ENCODE measurements at regions not wholly inside any gene's neighbourhood (a gene's known extent, or its start where the extent isn't known, plus 50 kb on each side); places are given as distances from the start of the nearest gene placed in this dataset.

DNA sequence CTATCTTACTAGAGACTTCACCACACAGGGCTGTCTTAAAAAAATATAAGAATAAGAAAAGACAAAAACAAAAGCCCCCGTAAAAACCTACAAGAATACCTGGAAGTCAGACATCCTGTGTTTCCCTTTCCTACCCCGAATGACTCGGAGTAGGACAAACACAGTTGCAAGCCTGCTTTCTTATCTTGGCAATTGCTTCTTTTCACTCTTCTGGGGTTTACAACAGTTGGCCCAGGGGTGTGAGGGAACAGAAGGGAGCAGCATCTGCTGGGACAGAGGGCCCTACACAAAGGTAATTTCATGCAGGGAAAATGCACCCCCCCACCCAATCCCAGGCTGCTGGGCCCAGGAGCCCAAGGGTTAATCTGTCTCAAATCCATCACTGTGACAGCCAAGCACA lies 220.6 kb downstream of the ARHGAP12 start:
- Histone ChIP-seq H3K9me1 (ENCODE audit: insufficient read depth, low read length) (peaks cover 6% of the 10 kb centered on the region), H2BK20ac (ENCODE audit: low read depth, low read length) (peak overlapping the region; percentile 87), H2AK9ac (replicated peaks; ENCODE audit: low read depth, low read length, poor library complexity) (no peak overlapping the region), H2AFZ (replicated peaks; ENCODE audit: low read length, poor library complexity) (peak overlapping the region; percentile 10), H4K8ac (ENCODE audit: low read depth in 2 of 2, low read length in 2 of 2) (peak overlapping the region; percentile 88 to 97), H2BK5ac (ENCODE audit: low read depth, low read length, poor library complexity, severe bottlenecking) (peak overlapping the region; percentile 61), H3K27ac (ENCODE audit: insufficient read depth, low read length) (peak overlapping the region; percentile 78), H4K20me1 (ENCODE audit: insufficient read depth, low read length) (no peaks in the 10 kb centered on the region), H3K18ac (ENCODE audit: low read depth, low read length) (peak overlapping the region; percentile 89), H3K4me1 (ENCODE audit: control insufficient read depth, insufficient read depth, low read length) (peaks cover 15% of the 10 kb centered on the region), H4K91ac (ENCODE audit: insufficient read depth, low read depth, low read length) (peak overlapping the region; percentile 75; the same call in 1 of the 2 replicates), H3K23ac (ENCODE audit: low read depth, low read length) (peak overlapping the region; percentile 90), H3K27me3 (ENCODE audit: control insufficient read depth, insufficient read depth, low read length) (no peaks in the 10 kb centered on the region), H3K56ac (ENCODE audit: extremely low read depth, insufficient read depth, low read length) (peak overlapping the region; percentile 56), H3K4me2 (ENCODE audit: low read depth, low read length) (peak overlapping the region; percentile 33; the same call in 1 of the 2 replicates), H3K79me1 (ENCODE audit: low read depth in 1 of 2, low read length in 2 of 2) (no peaks in the 10 kb centered on the region), H3K9me3 (ENCODE audit: control insufficient read depth, insufficient read depth, low read length) (peaks cover 14% of the 10 kb centered on the region), H2BK15ac (ENCODE audit: low read depth, low read length) (peak overlapping the region; percentile 91; the same call in 1 of the 3 replicates), H3K4ac (ENCODE audit: low read depth, low read length) (peak overlapping the region; percentile 82), H3K4me3 (ENCODE audit: insufficient read depth, low read depth, low read length) (no peak overlapping the region), H2BK120ac (ENCODE audit: low read depth, low read length) (peak overlapping the region; percentile 94), H3K14ac (replicated peaks; ENCODE audit: low read depth, low read length) (peak overlapping the region; percentile 88), H3K9ac (ENCODE audit: low read depth, low read length) (no peak overlapping the region), H4K5ac (ENCODE audit: low read depth, low read length) (peak overlapping the region; percentile 70), H3K36me3 (ENCODE audit: control insufficient read depth, insufficient read depth, low read length) (no peaks in the 10 kb centered on the region), H2AK5ac (ENCODE audit: low read depth, low read length) (peak overlapping the region; percentile 85)
- in situ Hi-C loops (cut with MboI; ENCODE audit: low sequenced_read_pairs) = no loop called here
- intact Hi-C loops (cut with micrococcal nuclease) = no loop called here
- ChIA-PET POLR2A (ENCODE audit: unreplicated experiment) (no interaction called here), CTCF (no interaction called here)
- ATAC-seq (ENCODE audit: low read depth) (peak; percentile 45), DNase-seq (no peak)
- TF ChIP-seq SMC3 (IDR thresholded peaks at IDR 0.05; ENCODE audit: low read depth, low read length) = no peak
- no peak for TF ChIP-seq MAZ (IDR thresholded peaks at IDR 0.05; ENCODE audit: borderline replicate concordance, low read depth, low read length)
- BruUV-seq (replicated peaks) = no TSS peak
- dilution Hi-C loops (cut with HindIII; ENCODE audit: low sequenced_read_pairs, unreplicated experiment) = no loop called here
- no CpG with 5 or more reads among the region's 3 CpGs for WGBS, 2 experiments (ENCODE audit: extremely low coverage in 2 of 2, insufficient read length in 1 of 2)
